ENCODE measurements at regions not wholly inside any gene's neighbourhood (a gene's known extent, or its start where the extent isn't known, plus 50 kb on each side); places are given as distances from the start of the nearest gene placed in this dataset.

- no peak for TF ChIP-seq CTCF (IDR thresholded peaks at IDR 0.05; ENCODE audit: insufficient read depth, low read depth, low read length)
- no peak for TF ChIP-seq EZH2 (IDR thresholded peaks at IDR 0.05; ENCODE audit: insufficient read depth, low read length)
These were observed 321.6 kb upstream of the B3GAT1 start for GRCh38 chr11:134733646-134734045.

All from astrocyte (in vitro differentiated cells and primary cell).